H9 (cell line): ENCODE measurements at regions not wholly inside any gene's neighbourhood (a gene's known extent, or its start where the extent isn't known, plus 50 kb on each side); places are given as distances from the start of the nearest gene placed in this dataset.

ENCODE experiments used
- DNase-seq: peaks from one replicate; pipeline ENCODE4 v3.0.0-alpha.2; 2017
- H2AFZ ChIP-seq: one replicate; pipeline ENCODE4 v1.6.1; 2013; ENCODE audit warnings: mild to moderate bottlenecking, low read length, control low read depth, moderate library complexity
- H2AK5ac ChIP-seq: 2 replicates; pipeline ENCODE4 v1.6.1; 2013; ENCODE audit warnings: low read length, control low read depth, mixed read lengths; ENCODE audit not compliant: insufficient read length
- H2BK120ac ChIP-seq: one replicate; pipeline ENCODE4 v1.6.1; 2013; ENCODE audit warnings: low read depth, mild to moderate bottlenecking, low read length, control low read depth, inconsistent platforms; ENCODE audit not compliant: poor library complexity, severe bottlenecking
- H2BK12ac ChIP-seq: 2 replicates; pipeline ENCODE4 v1.6.1; 2013; ENCODE audit warnings: low read length, control low read depth, mixed read lengths, low read depth; ENCODE audit not compliant: insufficient read length
- H2BK15ac ChIP-seq: 2 replicates; pipeline ENCODE4 v1.6.1; 2013; ENCODE audit warnings: low read depth, low read length, control low read depth
- H2BK20ac ChIP-seq: one replicate; pipeline ENCODE4 v1.6.1; 2013; ENCODE audit warnings: low read depth, mild to moderate bottlenecking, low read length, control low read depth, inconsistent platforms; ENCODE audit not compliant: poor library complexity, severe bottlenecking
- H2BK5ac ChIP-seq: 2 replicates; pipeline ENCODE4 v1.6.1; 2013; ENCODE audit warnings: low read length, control low read depth, mixed read lengths; ENCODE audit not compliant: insufficient read length
- H3K14ac ChIP-seq: 2 replicates; pipeline ENCODE4 v1.6.1; 2013; ENCODE audit warnings: low read length, control low read depth; ENCODE audit not compliant: insufficient read depth
- H3K18ac ChIP-seq: 2 replicates; pipeline ENCODE4 v1.6.1; 2013; ENCODE audit warnings: low read depth, mild to moderate bottlenecking, mixed read lengths, low read length, control low read depth; ENCODE audit not compliant: insufficient read length
- H3K23ac ChIP-seq: 2 replicates; pipeline ENCODE4 v1.6.1; 2013; ENCODE audit warnings: low read length, control low read depth, mixed read lengths, low read depth; ENCODE audit not compliant: insufficient read length
- H3K23me2 ChIP-seq: 2 replicates; pipeline ENCODE4 v1.6.1; 2013; ENCODE audit warnings: low read depth, mild to moderate bottlenecking, mixed read lengths, low read length, control low read depth; ENCODE audit not compliant: insufficient read length, poor library complexity, severe bottlenecking
- H3K27ac ChIP-seq: 2 replicates; pipeline ENCODE4 v1.5.1; 2013; ENCODE audit warnings: low read length, control low read depth, mixed read lengths, low read depth; ENCODE audit not compliant: insufficient read length
- H3K27me3 ChIP-seq: 2 replicates; pipeline ENCODE4 v1.6.1; 2013; ENCODE audit warnings: low read length, control low read depth, inconsistent platforms; ENCODE audit not compliant: insufficient read depth
- H3K4ac ChIP-seq: 2 replicates; pipeline ENCODE4 v1.6.1; 2013; ENCODE audit warnings: low read depth, mild to moderate bottlenecking, control low read depth, inconsistent platforms, low read length, moderate library complexity
- H3K4me1 ChIP-seq: 2 replicates; pipeline ENCODE4 v1.6.1; 2013; ENCODE audit warnings: low read length, control low read depth, inconsistent platforms; ENCODE audit not compliant: insufficient read depth
- H3K4me2 ChIP-seq: 2 replicates; pipeline ENCODE4 v1.6.1; 2013; ENCODE audit warnings: low read length, control low read depth, mixed read lengths; ENCODE audit not compliant: insufficient read length, insufficient read depth
- H3K56ac ChIP-seq: 2 replicates; pipeline ENCODE4 v1.6.1; 2013; ENCODE audit warnings: low read depth, mild to moderate bottlenecking, mixed read lengths, low read length, control low read depth; ENCODE audit not compliant: insufficient read length
- H3K79me1 ChIP-seq: 2 replicates; pipeline ENCODE4 v1.6.1; 2013; ENCODE audit warnings: low read depth, mild to moderate bottlenecking, moderate library complexity, low read length, control low read depth, inconsistent platforms; ENCODE audit not compliant: insufficient read depth, poor library complexity, severe bottlenecking
- H3K79me2 ChIP-seq: 2 replicates; pipeline ENCODE4 v1.6.1; 2013; ENCODE audit warnings: low read length, control low read depth, inconsistent platforms; ENCODE audit not compliant: insufficient read depth
- H3K9ac ChIP-seq: 2 replicates; pipeline ENCODE4 v1.6.1; 2013; ENCODE audit warnings: low read length, control low read depth, mixed read lengths; ENCODE audit not compliant: insufficient read length; ENCODE audit errors: extremely low read depth
- H3K9me3 ChIP-seq: one replicate; pipeline ENCODE4 v1.6.1; 2013; ENCODE audit warnings: low read depth, low read length, inconsistent platforms; ENCODE audit not compliant: control insufficient read depth
- H3T11ph ChIP-seq: one replicate; pipeline ENCODE4 v1.6.1; 2013; ENCODE audit warnings: mild to moderate bottlenecking, low read length, control low read depth, inconsistent platforms
- H4K20me1 ChIP-seq: one replicate; pipeline ENCODE4 v1.6.1; 2013; ENCODE audit not compliant: control insufficient read depth, insufficient read length, insufficient read depth
- H4K5ac ChIP-seq: 2 replicates; pipeline ENCODE4 v1.6.1; 2013; ENCODE audit warnings: low read depth, mild to moderate bottlenecking, mixed read lengths, low read length, control low read depth; ENCODE audit not compliant: insufficient read length
- H4K8ac ChIP-seq: replicated peaks from 2 replicates; pipeline ENCODE4 v1.6.1; 2013; ENCODE audit warnings: low read length, control low read depth, mixed read lengths, low read depth; ENCODE audit not compliant: insufficient read length
- H4K91ac ChIP-seq: 2 replicates; pipeline ENCODE4 v1.6.1; 2013; ENCODE audit warnings: low read depth, mild to moderate bottlenecking, moderate library complexity, mixed read lengths, low read length, control low read depth; ENCODE audit not compliant: insufficient read length
- H3K27ac Mint-ChIP-seq, 3 experiments: 2 replicates in 2 of 3; 3 replicates in 1 of 3; pipeline ENCODE4 v1.8.0; 2020 to 2021; ENCODE audit warnings: mixed read lengths in 3 of 3, mild to moderate bottlenecking in 1 of 3, moderate library complexity in 1 of 3
- H3K27me3 Mint-ChIP-seq: 2 replicates; pipeline ENCODE4 v1.8.0; 2021; ENCODE audit warnings: low read depth, mild to moderate bottlenecking, moderate library complexity, mixed read lengths
- H3K36me3 Mint-ChIP-seq, 3 experiments: 2 replicates in 2 of 3; 3 replicates in 1 of 3; pipeline ENCODE4 v1.8.0; 2020 to 2021; ENCODE audit warnings: low read depth in 3 of 3, mixed read lengths in 3 of 3; ENCODE audit not compliant: insufficient read depth in 1 of 3
- H3K4me1 Mint-ChIP-seq, 2 experiments: 2 replicates each; pipeline ENCODE4 v1.8.0; 2020; ENCODE audit warnings: mixed read lengths in 2 of 2
- H3K4me3 Mint-ChIP-seq, 2 experiments: 2 replicates in 1 of 2; 3 replicates in 1 of 2; pipeline ENCODE4 v1.8.0; 2020 to 2021; ENCODE audit warnings: mild to moderate bottlenecking in 2 of 2, mixed read lengths in 2 of 2, moderate library complexity in 1 of 2
- H3K9me3 Mint-ChIP-seq, 2 experiments: 2 replicates in 1 of 2; 3 replicates in 1 of 2; pipeline ENCODE4 v1.8.0; 2020; ENCODE audit warnings: mild to moderate bottlenecking in 2 of 2, mixed read lengths in 2 of 2, moderate library complexity in 1 of 2
- TF ChIP-seq, protein P1 (sequence below): fragments of 200-600 bp; sonication (generic); conservative IDR thresholded peaks from 3 replicates; pipeline ENCODE4 v1.8.0; 2021; ENCODE audit warnings: antibody characterized with exemption, mild to moderate bottlenecking

DNA sequence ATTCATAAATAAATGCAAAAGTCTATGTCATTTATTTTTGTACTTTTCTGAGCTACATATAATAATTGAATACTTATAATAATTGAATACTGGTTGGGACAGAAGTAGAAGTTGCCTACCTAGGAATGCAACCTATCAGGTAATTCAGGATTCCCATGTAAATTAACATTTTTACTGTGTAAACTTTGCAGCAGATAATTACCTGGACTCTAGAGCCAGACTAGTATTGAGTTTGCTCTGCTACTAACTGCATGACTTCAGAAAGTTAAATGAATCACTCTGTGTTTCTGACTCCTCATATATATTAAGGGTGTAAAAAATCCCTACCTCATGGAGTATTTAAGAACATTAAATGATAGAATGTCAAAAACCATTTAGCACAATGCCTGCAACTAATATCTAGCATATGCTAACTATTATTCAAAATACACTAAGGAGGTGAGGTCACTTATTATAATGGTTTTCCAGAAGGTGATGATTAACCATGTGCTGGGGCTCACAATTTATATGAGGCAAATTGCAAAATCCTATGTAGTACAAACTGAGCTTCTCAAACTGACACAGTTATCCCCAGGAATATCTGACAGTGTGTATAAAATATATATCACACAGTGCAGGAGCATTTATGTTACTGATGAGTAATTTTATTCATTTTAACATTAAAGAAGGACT lies 138.1 kb upstream of the ANO3 start:
- no peaks in the 10 kb centered on the region for H3K36me3 Mint-ChIP-seq
- Histone ChIP-seq H3K4ac (no peak overlapping the region), H2AK5ac (no peak overlapping the region), H3K14ac (no peak overlapping the region), H4K91ac (no peak overlapping the region), H3K56ac (no peak overlapping the region), H3K4me1 (no peaks in the 10 kb centered on the region), H3K27me3 (no peaks in the 10 kb centered on the region), H2BK5ac (no peak overlapping the region), H3K9me3 (no peaks in the 10 kb centered on the region), H3K27ac (no peak overlapping the region), H2AFZ (no peak overlapping the region), H4K5ac (no peak overlapping the region), H2BK120ac (no peak overlapping the region), H3K18ac (no peak overlapping the region), H4K20me1 (no peaks in the 10 kb centered on the region), H3T11ph (no peak overlapping the region), H3K79me2 (no peaks in the 10 kb centered on the region), H3K23me2 (no peaks in the 10 kb centered on the region), H3K79me1 (no peaks in the 10 kb centered on the region), H2BK12ac (no peak overlapping the region), H2BK15ac (no peak overlapping the region), H3K23ac (no peak overlapping the region), H3K4me2 (no peak overlapping the region), H4K8ac (no peak overlapping the region), H2BK20ac (no peak overlapping the region), H3K9ac (no peak overlapping the region)
- TF ChIP-seq, protein P1, sequence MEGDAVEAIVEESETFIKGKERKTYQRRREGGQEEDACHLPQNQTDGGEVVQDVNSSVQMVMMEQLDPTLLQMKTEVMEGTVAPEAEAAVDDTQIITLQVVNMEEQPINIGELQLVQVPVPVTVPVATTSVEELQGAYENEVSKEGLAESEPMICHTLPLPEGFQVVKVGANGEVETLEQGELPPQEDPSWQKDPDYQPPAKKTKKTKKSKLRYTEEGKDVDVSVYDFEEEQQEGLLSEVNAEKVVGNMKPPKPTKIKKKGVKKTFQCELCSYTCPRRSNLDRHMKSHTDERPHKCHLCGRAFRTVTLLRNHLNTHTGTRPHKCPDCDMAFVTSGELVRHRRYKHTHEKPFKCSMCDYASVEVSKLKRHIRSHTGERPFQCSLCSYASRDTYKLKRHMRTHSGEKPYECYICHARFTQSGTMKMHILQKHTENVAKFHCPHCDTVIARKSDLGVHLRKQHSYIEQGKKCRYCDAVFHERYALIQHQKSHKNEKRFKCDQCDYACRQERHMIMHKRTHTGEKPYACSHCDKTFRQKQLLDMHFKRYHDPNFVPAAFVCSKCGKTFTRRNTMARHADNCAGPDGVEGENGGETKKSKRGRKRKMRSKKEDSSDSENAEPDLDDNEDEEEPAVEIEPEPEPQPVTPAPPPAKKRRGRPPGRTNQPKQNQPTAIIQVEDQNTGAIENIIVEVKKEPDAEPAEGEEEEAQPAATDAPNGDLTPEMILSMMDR = no peak
- no peak overlapping the region for H3K27ac Mint-ChIP-seq
- H3K4me3 Mint-ChIP-seq = no peak overlapping the region
- no peaks in the 10 kb centered on the region for H3K4me1 Mint-ChIP-seq
- no peaks in the 10 kb centered on the region for H3K27me3 Mint-ChIP-seq
- no peaks in the 10 kb centered on the region for H3K9me3 Mint-ChIP-seq
- DNase-seq = no peak
